Body of pancreas (tissue), 4 donors: ENCODE measurements at regions not wholly inside any gene's neighbourhood (a gene's known extent, or its start where the extent isn't known, plus 50 kb on each side); places are given as distances from the start of the nearest gene placed in this dataset.

ENCODE experiments used
- POLR2A ChIP-seq, 3 donors: fragments of 450-650 bp; IDR thresholded peaks; one replicate each; pipeline ENCODE4 v1.6.1; 2016; ENCODE audit warnings: antibody characterized with exemption in 3 of 3, mild to moderate bottlenecking in 2 of 3
- TF ChIP-seq, protein P1 (sequence below), 7 experiments: fragments of 450-650 bp in 4 of 7; fragments of 200-600 bp in 3 of 7; sonication (generic) in 3 of 7; IDR thresholded peaks; one replicate each; pipeline ENCODE4 v1.5.1; 2016 to 2019; ENCODE audit warnings: antibody characterized with exemption in 7 of 7

DNA sequence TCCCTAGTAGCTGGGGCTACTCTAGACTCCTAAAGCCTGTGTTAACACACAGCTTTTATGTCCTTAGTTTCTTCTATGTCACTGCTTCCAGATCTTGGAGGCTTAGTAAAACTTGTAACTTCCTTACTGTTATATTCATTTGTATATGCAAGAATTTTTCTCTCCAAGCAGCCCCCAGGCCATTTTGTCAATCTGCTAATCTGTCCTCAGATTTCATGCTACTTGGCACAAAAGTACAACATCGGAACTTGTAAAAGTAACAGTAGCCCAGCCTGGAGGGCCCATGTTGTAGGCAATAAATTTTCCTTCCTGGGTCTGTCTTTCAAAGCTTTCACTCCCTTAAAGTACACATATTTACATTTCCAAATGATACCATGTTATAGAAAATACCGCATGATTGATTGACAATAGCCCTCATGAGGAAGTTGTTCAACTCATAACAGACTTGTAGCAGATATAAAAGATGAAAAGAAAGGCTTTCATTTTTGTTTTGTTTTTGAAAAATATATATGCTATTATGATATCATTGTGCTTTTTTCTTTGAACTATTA is 324.2 kb downstream of the NEK10 start:
- TF ChIP-seq, protein P1, sequence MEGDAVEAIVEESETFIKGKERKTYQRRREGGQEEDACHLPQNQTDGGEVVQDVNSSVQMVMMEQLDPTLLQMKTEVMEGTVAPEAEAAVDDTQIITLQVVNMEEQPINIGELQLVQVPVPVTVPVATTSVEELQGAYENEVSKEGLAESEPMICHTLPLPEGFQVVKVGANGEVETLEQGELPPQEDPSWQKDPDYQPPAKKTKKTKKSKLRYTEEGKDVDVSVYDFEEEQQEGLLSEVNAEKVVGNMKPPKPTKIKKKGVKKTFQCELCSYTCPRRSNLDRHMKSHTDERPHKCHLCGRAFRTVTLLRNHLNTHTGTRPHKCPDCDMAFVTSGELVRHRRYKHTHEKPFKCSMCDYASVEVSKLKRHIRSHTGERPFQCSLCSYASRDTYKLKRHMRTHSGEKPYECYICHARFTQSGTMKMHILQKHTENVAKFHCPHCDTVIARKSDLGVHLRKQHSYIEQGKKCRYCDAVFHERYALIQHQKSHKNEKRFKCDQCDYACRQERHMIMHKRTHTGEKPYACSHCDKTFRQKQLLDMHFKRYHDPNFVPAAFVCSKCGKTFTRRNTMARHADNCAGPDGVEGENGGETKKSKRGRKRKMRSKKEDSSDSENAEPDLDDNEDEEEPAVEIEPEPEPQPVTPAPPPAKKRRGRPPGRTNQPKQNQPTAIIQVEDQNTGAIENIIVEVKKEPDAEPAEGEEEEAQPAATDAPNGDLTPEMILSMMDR (IDR thresholded peaks at IDR 0.05): no peak
- TF ChIP-seq POLR2A (IDR thresholded peaks at IDR 0.05): no peak
